GM13977 (cell line): ENCODE measurements at regions not wholly inside any gene's neighbourhood (a gene's known extent, or its start where the extent isn't known, plus 50 kb on each side); places are given as distances from the start of the nearest gene placed in this dataset.
A peak's percentile ranks its signal among the peaks of the same experiment; 100 is the strongest.

Experiments
- DNase-seq: peaks from one replicate; pipeline ENCODE4 v3.0.0; 2012; ENCODE audit warnings: low spot score
- CTCF ChIP-seq: IDR thresholded peaks from 2 replicates; pipeline ENCODE4 v1.5.1; 2012; ENCODE audit warnings: mild to moderate bottlenecking, control low read depth; ENCODE audit not compliant: insufficient read depth; ENCODE audit errors: extremely low read depth, missing control alignments
- in situ Hi-C: fragments of 300-500 bp; cut with MboI; formaldehyde crosslinking; loops from one replicate; pipeline ENCODE4 v1.12.0; 2022; ENCODE audit warnings: low sequenced_read_pairs, low pct_unique_long_range_greater_than_20kb, mixed read lengths, inconsistent platforms; ENCODE audit not compliant: unreplicated experiment

- no peak for TF ChIP-seq CTCF
- DNase-seq, result no peak
- in situ Hi-C loops, result no loop called here
Measured at GRCh38 chr3:83926291-83926690, 1032.5 kb upstream of the CADM2 start.

- in situ Hi-C loops, result no loop called here
- DNase-seq, result peak; percentile 19
- TF ChIP-seq CTCF, result peak; percentile 54
Measured at GRCh38 chr3:83928391-83928790, 1030.4 kb upstream of the CADM2 start.

GRCh38 chr3:83928903-83929302 is 1029.9 kb upstream of the CADM2 start:
- no peak for TF ChIP-seq CTCF
- in situ Hi-C loops, result no loop called here
- DNase-seq, result no peak

- in situ Hi-C loops, result no loop called here
- no peak for DNase-seq
- TF ChIP-seq CTCF, result no peak
Measured at GRCh38 chr3:83934192-83935021, 1024.4 kb upstream of the CADM2 start.

GRCh38 chr3:83938491-83938890 is 1020.3 kb upstream of the CADM2 start:
- no peak for TF ChIP-seq CTCF
- no peak for DNase-seq
- in situ Hi-C loops, result no loop called here

- in situ Hi-C loops, result no loop called here
- no peak for TF ChIP-seq CTCF
Measured at GRCh38 chr3:83941990-83942745, 1016.6 kb upstream of the CADM2 start.

More at GRCh38 chr3:83941990-83942745, 1016.6 kb upstream of the CADM2 start:
- no peak for DNase-seq
